SK-N-SH (cell line): ENCODE measurements at regions not wholly inside any gene's neighbourhood (a gene's known extent, or its start where the extent isn't known, plus 50 kb on each side); places are given as distances from the start of the nearest gene placed in this dataset.

Experiments used
- EP300 ChIP-seq, 2 experiments: IDR thresholded peaks; 2 replicates each; pipeline versions ENCODE4 v1.4.0 to v1.6.1; 2012; ENCODE audit warnings: borderline replicate concordance in 1 of 2, low read depth in 1 of 2, low read length in 1 of 2
- EZH2phosphoT487 ChIP-seq: fragments of 200-600 bp; sonication (generic); IDR thresholded peaks from 2 replicates; pipeline ENCODE4 v1.6.1; 2017; ENCODE audit warnings: low read depth, mixed run types, mild to moderate bottlenecking, antibody characterized with exemption, moderate library complexity, borderline replicate concordance
- FOSL2 ChIP-seq: IDR thresholded peaks from 2 replicates; pipeline ENCODE4 v1.4.0; 2012; ENCODE audit warnings: low read depth, mild to moderate bottlenecking, moderate library complexity, borderline replicate concordance
- PBX3 ChIP-seq: IDR thresholded peaks from 2 replicates; pipeline ENCODE4; 2012
- POLR2AphosphoS5 ChIP-seq: IDR thresholded peaks from 2 replicates; pipeline ENCODE4 v1.6.1; 2012; ENCODE audit warnings: low read depth, low read length
- REST ChIP-seq: IDR thresholded peaks from 2 replicates; pipeline ENCODE4 v1.6.1; 2012; ENCODE audit warnings: mild to moderate bottlenecking, low read depth, low read length, moderate library complexity
- RFX5 ChIP-seq: IDR thresholded peaks from 2 replicates; pipeline ENCODE4 v1.6.1; 2012; ENCODE audit warnings: mild to moderate bottlenecking, improper control_type of control experiment, low read length
- SIN3A ChIP-seq: IDR thresholded peaks from 2 replicates; pipeline ENCODE4 v1.6.1; 2012; ENCODE audit warnings: low read depth, mild to moderate bottlenecking, low read length, moderate library complexity, borderline replicate concordance
- TCF12 ChIP-seq: IDR thresholded peaks from 2 replicates; pipeline ENCODE4 v1.4.0; 2012
- YY1 ChIP-seq: IDR thresholded peaks from 2 replicates; pipeline ENCODE4 v1.4.0; 2012; ENCODE audit warnings: low read depth, mild to moderate bottlenecking
- ZBTB33 ChIP-seq: IDR thresholded peaks from 2 replicates; pipeline ENCODE4 v1.4.0; 2012; ENCODE audit warnings: low read depth, borderline replicate concordance
- TF ChIP-seq, protein P1 (sequence below): fragments of 200-600 bp; sonication (generic); IDR thresholded peaks from 2 replicates; pipeline ENCODE4 v1.6.1; 2017; ENCODE audit warnings: antibody characterized with exemption, mild to moderate bottlenecking, moderate library complexity

DNA sequence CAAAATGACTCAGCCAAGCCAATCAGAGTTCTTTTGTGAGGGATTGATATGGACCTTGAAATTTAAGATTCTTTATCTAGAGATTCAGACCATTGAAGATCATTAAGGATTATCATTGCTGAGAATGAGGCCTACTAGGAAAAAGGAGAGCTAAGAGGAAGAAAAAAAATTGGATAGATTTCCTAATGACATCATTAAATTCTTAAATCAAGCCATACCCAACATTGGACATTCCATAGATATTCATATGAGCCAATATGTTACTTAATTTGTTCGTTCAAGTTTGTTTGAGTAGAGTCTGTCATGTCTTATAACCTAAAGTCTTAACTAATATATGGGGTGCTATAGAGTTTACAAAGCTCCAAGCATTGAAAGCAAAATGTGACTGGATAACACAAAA, 727.9 kb upstream of the SEMA6A start:
- TF ChIP-seq EP300 (IDR thresholded peaks at IDR 0.05; ENCODE audit: borderline replicate concordance in 1 of 2, low read depth in 1 of 2, low read length in 1 of 2) (no peak), RFX5 (no peak), PBX3 (no peak), EZH2phosphoT487 (no peak), REST (no peak), FOSL2 (no peak), POLR2AphosphoS5 (no peak), TCF12 (no peak), ZBTB33 (no peak), YY1 (no peak), SIN3A (no peak)
- TF ChIP-seq, protein P1, sequence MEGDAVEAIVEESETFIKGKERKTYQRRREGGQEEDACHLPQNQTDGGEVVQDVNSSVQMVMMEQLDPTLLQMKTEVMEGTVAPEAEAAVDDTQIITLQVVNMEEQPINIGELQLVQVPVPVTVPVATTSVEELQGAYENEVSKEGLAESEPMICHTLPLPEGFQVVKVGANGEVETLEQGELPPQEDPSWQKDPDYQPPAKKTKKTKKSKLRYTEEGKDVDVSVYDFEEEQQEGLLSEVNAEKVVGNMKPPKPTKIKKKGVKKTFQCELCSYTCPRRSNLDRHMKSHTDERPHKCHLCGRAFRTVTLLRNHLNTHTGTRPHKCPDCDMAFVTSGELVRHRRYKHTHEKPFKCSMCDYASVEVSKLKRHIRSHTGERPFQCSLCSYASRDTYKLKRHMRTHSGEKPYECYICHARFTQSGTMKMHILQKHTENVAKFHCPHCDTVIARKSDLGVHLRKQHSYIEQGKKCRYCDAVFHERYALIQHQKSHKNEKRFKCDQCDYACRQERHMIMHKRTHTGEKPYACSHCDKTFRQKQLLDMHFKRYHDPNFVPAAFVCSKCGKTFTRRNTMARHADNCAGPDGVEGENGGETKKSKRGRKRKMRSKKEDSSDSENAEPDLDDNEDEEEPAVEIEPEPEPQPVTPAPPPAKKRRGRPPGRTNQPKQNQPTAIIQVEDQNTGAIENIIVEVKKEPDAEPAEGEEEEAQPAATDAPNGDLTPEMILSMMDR, result no peak
